Left ventricle myocardium inferior (tissue), 1 donor: ENCODE measurements at regions not wholly inside any gene's neighbourhood (a gene's known extent, or its start where the extent isn't known, plus 50 kb on each side); places are given as distances from the start of the nearest gene placed in this dataset.

Source experiments
- DNase-seq: peaks from one replicate; pipeline ENCODE4 v3.0.0-alpha.2; 2020
- H3K27ac ChIP-seq: fragments of 200-600 bp; replicated peaks from 2 replicates; pipeline ENCODE4 v1.8.0; 2021
- H3K27me3 ChIP-seq: fragments of 200-600 bp; 2 replicates; pipeline ENCODE4 v1.8.0; 2021; ENCODE audit warnings: low read depth
- H3K36me3 ChIP-seq: fragments of 200-600 bp; 2 replicates; pipeline ENCODE4 v1.8.0; 2021
- H3K4me1 ChIP-seq: fragments of 200-600 bp; 2 replicates; pipeline ENCODE4 v1.8.0; 2021
- H3K4me3 ChIP-seq: fragments of 200-600 bp; 2 replicates; pipeline ENCODE4 v1.8.0; 2021; ENCODE audit warnings: mild to moderate bottlenecking, moderate library complexity
- H3K9me3 ChIP-seq: fragments of 200-600 bp; replicated peaks from 2 replicates; pipeline ENCODE4 v1.8.0; 2021
- CTCF ChIP-seq: fragments of 200-600 bp; IDR thresholded peaks from 2 replicates; pipeline ENCODE4 v1.8.0; 2021; ENCODE audit warnings: antibody characterized with exemption, mild to moderate bottlenecking, borderline replicate concordance
- intact Hi-C: fragments of 100-400 bp; cut with micrococcal nuclease; formaldehyde crosslinking; loops from one replicate; pipeline ENCODE4 v1.11.0; 2022
- donor health status: DM: no; HTN: yes; CAD: no; lungs with severe emphysema.

- Histone ChIP-seq H3K4me3 (no peak overlapping the region), H3K27ac (no peak overlapping the region), H3K4me1 (no peaks in the 10 kb centered on the region), H3K36me3 (no peaks in the 10 kb centered on the region), H3K27me3 (no peaks in the 10 kb centered on the region), H3K9me3 (peaks cover 21% of the 10 kb centered on the region)
- intact Hi-C loops, result no loop called here
- no peak for TF ChIP-seq CTCF
- no peak for DNase-seq
Observed at GRCh38 chr1:239164451-239165180, 221.8 kb upstream of the CHRM3 start.

- H3K4me3 ChIP-seq, result no peak overlapping the region
- TF ChIP-seq CTCF, result no peak
Observed at GRCh38 chr1:239155466-239156091, 230.8 kb upstream of the CHRM3 start.

GRCh38 chr1:239151937-239152336 is 234.4 kb upstream of the CHRM3 start:
- H3K36me3 ChIP-seq, result no peaks in the 10 kb centered on the region
- no peak for TF ChIP-seq CTCF
- H3K27ac ChIP-seq, result no peak overlapping the region
- H3K27me3 ChIP-seq, result no peaks in the 10 kb centered on the region
- H3K9me3 ChIP-seq, result no peaks in the 10 kb centered on the region
- no peaks in the 10 kb centered on the region for H3K4me1 ChIP-seq
- intact Hi-C loops, result no loop called here
- H3K4me3 ChIP-seq, result no peak overlapping the region
- DNase-seq, result no peak

More at GRCh38 chr1:239155466-239156091, 230.8 kb upstream of the CHRM3 start:
- DNase-seq, result no peak
- no peaks in the 10 kb centered on the region for H3K4me1 ChIP-seq
- no peak overlapping the region for H3K27ac ChIP-seq
- no peaks in the 10 kb centered on the region for H3K36me3 ChIP-seq
- no peaks in the 10 kb centered on the region for H3K9me3 ChIP-seq
- intact Hi-C loops, result no loop called here
- H3K27me3 ChIP-seq, result no peaks in the 10 kb centered on the region

- intact Hi-C loops, result no loop called here
Observed at GRCh38 chr1:239140968-239141367, 245.4 kb upstream of the CHRM3 start.

GRCh38 chr1:239139801-239140200 is 246.6 kb upstream of the CHRM3 start:
- TF ChIP-seq CTCF, result no peak
- intact Hi-C loops, result no loop called here
- peaks cover 18% of the 10 kb centered on the region for H3K9me3 ChIP-seq
- no peaks in the 10 kb centered on the region for H3K27me3 ChIP-seq
- H3K27ac ChIP-seq, result no peak overlapping the region
- no peak for DNase-seq
- no peak overlapping the region for H3K4me3 ChIP-seq
- H3K36me3 ChIP-seq, result no peaks in the 10 kb centered on the region
- H3K4me1 ChIP-seq, result no peaks in the 10 kb centered on the region

More at GRCh38 chr1:239140968-239141367, 245.4 kb upstream of the CHRM3 start:
- no peak for TF ChIP-seq CTCF
- Histone ChIP-seq H3K36me3 (no peaks in the 10 kb centered on the region), H3K27me3 (no peaks in the 10 kb centered on the region), H3K4me1 (no peaks in the 10 kb centered on the region), H3K9me3 (peaks cover 11% of the 10 kb centered on the region), H3K27ac (no peak overlapping the region), H3K4me3 (no peak overlapping the region)
- DNase-seq, result no peak
